DMS53 (cell line): ENCODE measurements at regions not wholly inside any gene's neighbourhood (a gene's known extent, or its start where the extent isn't known, plus 50 kb on each side); places are given as distances from the start of the nearest gene placed in this dataset.

Source experiments
- DNase-seq: peaks from one replicate; lab custom pipeline; 2025; lab: John Stamatoyannopoulos, UW

- no peak for DNase-seq
Measured at GRCh38 chr11:130776061-130776419, 140.2 kb downstream of the SNX19 start.

- no peak for DNase-seq
Measured at GRCh38 chr11:130778026-130778425, 138.3 kb downstream of the SNX19 start.

GRCh38 chr11:130778705-130779104 is 137.6 kb downstream of the SNX19 start:
- DNase-seq: no peak

GRCh38 chr11:130779267-130779666 is 137.0 kb downstream of the SNX19 start:
- no peak for DNase-seq

GRCh38 chr11:130779943-130780342 is 136.3 kb downstream of the SNX19 start:
- no peak for DNase-seq

- DNase-seq: no peak
Measured at GRCh38 chr11:130780437-130780836, 135.8 kb downstream of the SNX19 start.

GRCh38 chr11:130781931-130782330 is 134.3 kb downstream of the SNX19 start:
- no peak for DNase-seq

- no peak for DNase-seq
Measured at GRCh38 chr11:130782361-130783222, 133.7 kb downstream of the SNX19 start.

GRCh38 chr11:130783323-130783722 is 133.0 kb downstream of the SNX19 start:
- DNase-seq: no peak

- no peak for DNase-seq
Measured at GRCh38 chr11:130785380-130786116, 130.7 kb downstream of the SNX19 start.

- no peak for DNase-seq
Measured at GRCh38 chr11:130786586-130786985, 129.7 kb downstream of the SNX19 start.

GRCh38 chr11:130787092-130787616 is 129.1 kb downstream of the SNX19 start:
- no peak for DNase-seq

- no peak for DNase-seq
Measured at GRCh38 chr11:130787973-130788570, 128.2 kb downstream of the SNX19 start.

GRCh38 chr11:130789056-130789640 is 127.1 kb downstream of the SNX19 start:
- no peak for DNase-seq

GRCh38 chr11:130790689-130791088 is 125.6 kb downstream of the SNX19 start:
- no peak for DNase-seq

GRCh38 chr11:130792772-130793171 is 123.5 kb downstream of the SNX19 start:
- no peak for DNase-seq

- no peak for DNase-seq
Measured at GRCh38 chr11:130796828-130797227, 119.5 kb downstream of the SNX19 start.

GRCh38 chr11:130798280-130798679 is 118.0 kb downstream of the SNX19 start:
- DNase-seq: no peak

GRCh38 chr11:130798801-130799200 is 117.5 kb downstream of the SNX19 start:
- DNase-seq: no peak

GRCh38 chr11:130801333-130802122 is 114.8 kb downstream of the SNX19 start:
- no peak for DNase-seq

- no peak for DNase-seq
Measured at GRCh38 chr11:130802567-130802966, 113.7 kb downstream of the SNX19 start.
